ENCODE measurements at regions not wholly inside any gene's neighbourhood (a gene's known extent, or its start where the extent isn't known, plus 50 kb on each side); places are given as distances from the start of the nearest gene placed in this dataset.
"Not testable (repeated sequence)": the region's sequence is repeated elsewhere in the genome, so short reads cannot be mapped to it uniquely, and the experiment has no call there.

GRCh38 chr5:118365718-118366117 lies 622.6 kb downstream of the DTWD2 start:
- DNase-seq, result no peak

GRCh38 chr5:118354797-118355196 lies 633.5 kb downstream of the DTWD2 start:
- DNase-seq, result no peak

DNA sequence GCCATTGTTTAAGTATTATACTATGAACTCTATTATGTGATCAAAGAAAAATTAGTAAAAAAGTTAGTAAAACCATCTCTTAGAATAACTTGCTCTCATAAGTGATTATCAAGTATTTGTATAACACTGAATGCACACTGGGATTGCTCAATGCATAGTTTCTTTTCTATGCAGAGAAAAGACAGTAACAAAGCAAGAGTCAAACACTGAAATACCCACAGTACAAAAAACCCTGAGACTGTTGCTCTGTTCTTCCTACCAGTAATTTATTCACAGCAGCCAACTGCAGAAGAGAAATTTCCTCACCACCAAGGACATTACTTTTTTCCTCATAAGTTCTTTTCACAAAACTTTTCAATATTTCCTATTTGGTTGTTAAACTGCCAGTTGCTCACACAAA lies 634.4 kb downstream of the DTWD2 start:
- no peak for DNase-seq

GRCh38 chr5:118336468-118336867 lies 651.9 kb downstream of the DTWD2 start:
- DNase-seq, result no peak

GRCh38 chr5:118327389-118327788 lies 661.0 kb downstream of the DTWD2 start:
- no peak for DNase-seq

- DNase-seq, result no peak
Measured at GRCh38 chr5:118326481-118327045, 661.8 kb downstream of the DTWD2 start.

DNA sequence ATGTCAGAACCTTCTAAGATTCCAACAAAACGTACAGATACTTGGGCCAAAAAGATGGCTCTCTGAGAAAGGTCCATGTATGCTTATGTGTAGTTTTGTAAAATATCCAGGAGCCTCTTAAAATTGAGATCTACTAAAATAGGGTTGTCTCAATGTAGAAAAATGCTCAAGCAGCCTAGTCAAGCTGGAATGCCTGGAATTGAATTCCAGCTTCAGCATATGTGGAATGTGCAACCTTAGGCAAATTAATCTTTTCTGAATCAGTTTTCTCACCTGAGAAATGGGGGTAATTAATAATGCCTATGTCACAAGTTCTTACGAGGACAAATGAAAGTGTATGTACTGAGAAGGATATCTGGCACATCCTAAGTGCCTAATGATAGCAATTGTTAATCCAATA lies 662.4 kb downstream of the DTWD2 start:
- no peak for DNase-seq

GRCh38 chr5:118323723-118324122 lies 664.6 kb downstream of the DTWD2 start:
- not testable (repeated sequence) for DNase-seq

GRCh38 chr5:118321081-118321480 lies 667.3 kb downstream of the DTWD2 start:
- DNase-seq, result no peak

- DNase-seq, result no peak
Measured at GRCh38 chr5:118320121-118320520, 668.2 kb downstream of the DTWD2 start.

- no peak for DNase-seq
Measured at GRCh38 chr5:118314931-118315330, 673.4 kb downstream of the DTWD2 start.

DNA sequence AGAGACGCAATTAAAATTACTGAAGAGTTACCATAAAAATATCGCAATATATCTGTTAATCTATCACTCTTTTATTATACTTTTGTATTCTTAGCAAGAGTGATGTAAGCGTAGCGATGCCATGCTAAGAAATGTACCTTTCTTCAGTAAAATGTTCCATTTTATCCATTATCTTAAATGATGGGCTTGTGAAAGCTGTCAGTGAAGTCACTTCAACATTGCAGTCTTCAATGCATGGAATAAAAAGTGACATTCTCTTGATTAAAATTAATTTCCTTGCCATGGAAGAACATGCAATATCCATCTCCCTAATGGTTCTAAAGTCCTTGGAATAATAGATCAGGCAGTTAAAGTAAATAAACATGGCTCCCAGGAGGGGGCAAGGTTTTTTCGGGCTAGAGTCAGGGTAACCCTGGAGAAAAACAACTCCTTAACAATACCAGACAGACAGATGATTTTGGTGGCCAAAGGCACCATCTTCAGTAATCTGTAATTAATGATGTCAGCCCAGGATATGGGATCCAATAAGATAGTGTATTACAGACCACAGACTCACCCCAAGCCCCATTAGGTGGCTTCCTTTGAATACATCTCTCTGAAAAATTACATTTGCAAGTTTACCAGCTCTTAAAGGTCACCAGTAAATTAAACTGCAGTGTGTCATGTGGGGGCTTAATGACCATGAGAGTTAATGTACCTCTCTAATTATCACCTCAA lies 677.1 kb downstream of the DTWD2 start:
- no peak for DNase-seq

GRCh38 chr5:118310401-118310800 lies 677.9 kb downstream of the DTWD2 start:
- DNase-seq, result no peak

DNA sequence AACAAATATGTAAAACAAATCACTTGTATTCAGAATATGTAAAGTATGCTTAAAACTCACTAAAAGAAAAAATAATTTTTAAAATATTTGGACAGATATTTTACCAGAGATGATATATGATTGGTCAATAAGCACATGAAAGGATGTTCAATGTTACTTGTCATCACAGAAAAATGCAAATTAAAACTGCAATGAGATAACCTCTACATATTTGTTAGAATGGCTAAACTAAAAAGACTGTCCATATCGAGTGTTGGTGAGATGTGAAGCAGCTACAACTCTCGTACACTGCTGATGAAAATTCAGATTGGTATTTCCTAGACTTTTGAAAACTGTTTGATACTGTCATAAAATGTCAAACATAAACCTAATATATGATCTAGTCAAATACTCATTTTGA lies 685.1 kb downstream of the DTWD2 start:
- DNase-seq, result no peak

- DNase-seq, result no peak
Measured at GRCh38 chr5:118302786-118303185, 685.6 kb downstream of the DTWD2 start.

- no peak for DNase-seq
Measured at GRCh38 chr5:118301696-118302095, 686.7 kb downstream of the DTWD2 start.

DNA sequence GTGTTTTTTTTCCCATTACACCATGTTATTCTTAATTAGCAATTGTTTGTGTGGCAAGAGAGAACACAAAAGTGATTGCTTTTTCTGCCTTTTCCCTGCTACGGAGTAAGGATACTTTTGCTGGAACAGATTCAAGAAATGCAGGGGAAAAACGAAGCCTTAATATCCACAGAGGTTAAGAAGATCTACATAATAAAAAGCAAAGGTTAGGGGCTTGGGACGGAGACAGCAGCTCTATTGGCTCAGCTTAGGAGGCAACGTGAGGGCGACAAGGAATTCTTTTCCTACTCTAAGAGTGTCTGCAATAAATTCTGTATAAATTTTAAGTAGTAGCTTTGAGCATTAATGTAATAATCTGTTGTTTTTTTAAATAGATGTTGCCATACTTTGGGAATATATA lies 693.3 kb downstream of the DTWD2 start:
- DNase-seq, result no peak

GRCh38 chr5:118293378-118293777 lies 695.0 kb downstream of the DTWD2 start:
- DNase-seq, result no peak

- no peak for DNase-seq
Measured at GRCh38 chr5:118290204-118290603, 698.1 kb downstream of the DTWD2 start.

DNA sequence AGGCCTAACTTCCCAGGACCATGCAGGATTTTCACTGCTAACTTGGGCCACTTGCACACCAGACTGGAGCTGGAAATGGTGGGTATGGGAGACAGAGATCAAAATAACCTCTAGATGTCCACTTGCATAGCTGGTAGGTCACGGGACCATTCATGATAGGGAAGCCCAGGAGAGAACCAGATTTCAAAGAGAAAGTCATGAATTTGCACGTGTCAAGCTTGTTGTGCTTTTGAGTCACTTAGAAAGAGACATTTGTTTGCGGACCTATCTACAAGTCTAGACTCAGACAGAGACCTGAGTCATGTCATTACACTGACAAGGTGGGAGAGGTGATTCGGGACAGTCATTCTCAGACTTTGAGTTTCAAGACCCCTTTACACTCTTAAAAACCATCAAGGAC lies 704.1 kb downstream of the DTWD2 start:
- DNase-seq, result not testable (repeated sequence)

DNA sequence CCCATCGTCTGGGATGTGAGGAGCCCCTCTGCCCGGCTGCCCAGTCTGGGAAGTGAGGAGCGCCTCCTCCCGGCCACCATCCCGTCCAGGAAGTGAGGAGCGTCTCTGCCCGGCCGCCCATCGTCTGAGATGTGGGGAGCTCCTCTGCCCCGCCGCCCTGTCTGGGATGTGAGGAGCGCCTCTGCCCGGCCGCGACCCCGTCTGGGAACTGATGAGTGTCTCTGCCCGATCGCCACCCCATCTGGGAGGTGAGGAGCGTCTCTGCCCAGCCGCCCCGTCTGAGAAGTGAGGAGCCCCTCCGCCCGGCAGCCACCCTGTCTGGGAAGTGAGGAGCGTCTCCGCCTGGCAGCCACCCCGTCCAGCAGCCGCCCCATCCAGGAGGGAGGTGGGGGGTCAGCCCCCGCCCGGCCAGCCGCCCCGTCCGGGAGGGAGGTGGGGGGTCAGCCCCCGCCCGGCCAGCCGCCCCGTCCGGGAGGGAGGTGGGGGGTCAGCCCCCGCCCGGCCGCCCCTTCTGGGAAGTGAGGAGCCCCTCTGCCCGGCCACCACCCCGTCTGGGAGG lies 705.8 kb downstream of the DTWD2 start:
- DNase-seq, result not testable (repeated sequence)

DNA sequence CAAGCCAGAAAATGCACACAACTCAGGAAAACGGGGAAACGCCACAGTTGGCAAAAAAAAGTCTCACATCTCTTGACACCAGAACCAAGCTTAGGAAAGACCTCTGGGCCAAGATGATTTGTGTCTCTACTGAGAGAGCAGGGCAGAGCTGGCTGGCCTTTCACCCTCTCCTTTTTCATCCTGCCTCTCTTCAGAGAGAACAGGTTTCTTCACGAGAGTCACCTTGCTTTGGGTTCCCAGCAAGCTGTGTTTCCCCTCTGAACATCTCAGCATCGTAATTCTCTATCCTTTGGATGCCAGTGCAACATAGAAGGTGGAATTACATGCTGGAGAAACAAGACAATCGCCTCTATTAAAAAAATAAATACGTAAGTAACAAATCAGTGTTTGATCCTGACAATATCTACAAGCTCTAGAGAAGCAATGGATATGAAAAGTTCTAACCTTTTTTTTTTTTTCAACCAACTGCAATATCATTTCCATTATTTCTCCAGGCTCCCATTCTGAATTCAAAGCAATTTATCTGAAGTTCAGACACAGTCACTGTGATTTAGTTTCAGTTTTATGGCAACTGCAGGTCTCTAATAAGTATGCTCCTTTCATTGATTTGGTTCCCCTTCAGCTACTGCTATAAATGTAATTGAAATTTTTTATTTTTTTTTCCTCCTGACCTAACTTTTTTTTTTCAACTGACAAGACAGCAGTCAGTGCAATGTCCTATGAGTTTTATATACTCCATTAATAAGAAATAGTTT lies 708.6 kb downstream of the DTWD2 start:
- no peak for DNase-seq

DNA sequence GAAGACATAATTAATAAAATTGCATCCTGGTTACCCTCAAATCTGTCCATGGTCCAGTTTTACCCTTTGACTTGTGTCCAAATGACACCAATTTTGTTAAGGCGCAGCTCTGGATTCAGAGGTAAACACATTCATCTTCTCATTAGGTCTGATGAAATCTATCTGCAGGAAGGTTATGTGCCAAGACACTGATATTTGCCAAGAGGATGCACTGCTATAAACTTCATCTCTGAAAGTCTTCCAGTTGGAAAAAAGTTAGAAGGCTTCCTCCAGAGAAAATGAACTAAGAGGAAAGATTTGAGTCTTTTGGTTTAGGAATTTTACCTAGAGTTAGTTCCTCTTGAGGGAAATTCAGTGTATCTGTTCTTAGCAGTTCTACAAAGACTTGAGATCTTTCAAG lies 717.8 kb downstream of the DTWD2 start:
- DNase-seq, result no peak

DNA sequence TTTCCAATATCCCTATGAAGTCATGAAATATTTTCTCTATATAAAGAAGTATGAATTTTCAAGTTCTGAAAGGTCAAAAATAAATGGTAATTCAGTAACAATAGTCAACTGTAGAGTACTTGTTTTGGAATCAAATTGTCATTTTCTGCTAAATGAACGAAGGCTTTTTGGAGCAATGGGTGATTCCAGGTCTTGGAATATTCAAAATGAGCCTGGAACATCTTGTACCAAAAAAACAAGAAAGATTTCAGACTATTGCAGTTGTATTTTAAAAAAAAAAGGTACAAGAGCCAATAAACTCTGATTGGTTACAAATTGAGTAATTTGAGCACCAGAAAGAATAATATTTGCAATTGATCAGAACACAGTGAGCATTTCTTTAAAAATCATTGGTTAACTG lies 730.1 kb downstream of the DTWD2 start:
- no peak for DNase-seq

All from CD4-positive, alpha-beta T cell treated with Interleukin-17A for 1 hour (primary cell).